ENCODE measurements at regions not wholly inside any gene's neighbourhood (a gene's known extent, or its start where the extent isn't known, plus 50 kb on each side); places are given as distances from the start of the nearest gene placed in this dataset.
A peak's percentile ranks its signal among the peaks of the same experiment; 100 is the strongest.

- Histone ChIP-seq H3F3A (replicated peaks; ENCODE audit: low read depth) (no peaks in the 10 kb centered on the region), H3K36me3 (ENCODE audit: insufficient read depth) (no peaks in the 10 kb centered on the region), H3K4me2 (no peak overlapping the region), H4K20me1 (replicated peaks; ENCODE audit: insufficient read depth) (no peaks in the 10 kb centered on the region), H3K9me2 (ENCODE audit: insufficient read depth) (no peaks in the 10 kb centered on the region), H3K79me2 (replicated peaks; ENCODE audit: insufficient read depth) (no peaks in the 10 kb centered on the region), H3K4me1 (ENCODE audit: insufficient read depth) (no peaks in the 10 kb centered on the region; the same call in 1 of the 2 replicates), H3K27ac (ENCODE audit: low read depth) (no peak overlapping the region), H3K27me3 (ENCODE audit: insufficient read depth) (no peaks in the 10 kb centered on the region), H3K4me3 (no peak overlapping the region), H2AFZ (peak overlapping the region; percentile 81)
- no peak for TF ChIP-seq EZH2phosphoT487 (IDR thresholded peaks at IDR 0.05; ENCODE audit: unreplicated experiment)
- TF ChIP-seq ZNF114 (CRISPR knock-in tag; IDR thresholded peaks at IDR 0.05): no peak
- TF ChIP-seq CREB1 (CRISPR knock-in tag; IDR thresholded peaks at IDR 0.05; ENCODE audit: low read depth): no peak
- TF ChIP-seq EZH2 (IDR thresholded peaks at IDR 0.05; ENCODE audit: low read depth, unreplicated experiment): no peak
- TF ChIP-seq NANOG (IDR thresholded peaks at IDR 0.05; ENCODE audit: borderline replicate concordance): no peak
- no peak for TF ChIP-seq JUNB (IDR thresholded peaks at IDR 0.05; ENCODE audit: unreplicated experiment)
- TF ChIP-seq REST (IDR thresholded peaks at IDR 0.05; ENCODE audit: unreplicated experiment): no peak
- no peak for TF ChIP-seq ZNF462 (CRISPR knock-in tag; IDR thresholded peaks at IDR 0.05)
- TF ChIP-seq STAT1 (IDR thresholded peaks at IDR 0.05; ENCODE audit: unreplicated experiment): no peak
- no peak for TF ChIP-seq POLR2AphosphoS5 (IDR thresholded peaks at IDR 0.05; ENCODE audit: low read depth)
- no peak for TF ChIP-seq ZNF331 (CRISPR knock-in tag; IDR thresholded peaks at IDR 0.05; ENCODE audit: low read depth)
- TF ChIP-seq ETS1 (IDR thresholded peaks at IDR 0.05): no peak
- no peak for TF ChIP-seq CTCF (conservative IDR thresholded peaks at IDR 0.05; ENCODE audit: low read depth in 2 of 2)
- peak; percentile 70 for ATAC-seq
- Mint-ChIP-seq H3K36me3 (ENCODE audit: low read depth) (no peaks in the 10 kb centered on the region), H3K9me3 (no peaks in the 10 kb centered on the region; the same call in 2 of the 3 replicates), H3K4me1 (peaks cover 3% of the 10 kb centered on the region), H3K27ac (no peak overlapping the region), H3K27me3 (ENCODE audit: insufficient read depth, low read depth, poor library complexity) (peaks cover 4% of the 10 kb centered on the region), H3K4me3 (no peak overlapping the region)
- DNase-seq (ENCODE audit: low spot score): peak; percentile 50
Observed at GRCh38 chr18:63063171-63063570, 256.4 kb downstream of the BCL2 start.
